GM19397 (cell line): ENCODE measurements at regions not wholly inside any gene's neighbourhood (a gene's known extent, or its start where the extent isn't known, plus 50 kb on each side); places are given as distances from the start of the nearest gene placed in this dataset.

ENCODE experiments used
- ATAC-seq: cut with Tn5 transposase; IDR thresholded peaks from one replicate; pipeline ENCODE4 v1.9.1; 2021; ENCODE audit warnings: mild to moderate bottlenecking, moderate library complexity; ENCODE audit not compliant: unreplicated experiment

- ATAC-seq = no peak
Measured at GRCh38 chr2:5841126-5841525, 148.9 kb downstream of the SOX11 start.

GRCh38 chr2:5842326-5842725, 150.1 kb downstream of the SOX11 start:
- no peak for ATAC-seq

- no peak for ATAC-seq
Measured at GRCh38 chr2:5845798-5846330, 153.7 kb downstream of the SOX11 start.

GRCh38 chr2:5846881-5847280, 154.7 kb downstream of the SOX11 start:
- ATAC-seq = no peak

GRCh38 chr2:5849562-5849961, 157.4 kb downstream of the SOX11 start:
- ATAC-seq = no peak

- no peak for ATAC-seq
Measured at GRCh38 chr2:5851410-5851809, 159.2 kb downstream of the SOX11 start.

- ATAC-seq = no peak
Measured at GRCh38 chr2:5854797-5855196, 162.6 kb downstream of the SOX11 start.

- no peak for ATAC-seq
Measured at GRCh38 chr2:5867056-5867455, 174.9 kb downstream of the SOX11 start.

DNA sequence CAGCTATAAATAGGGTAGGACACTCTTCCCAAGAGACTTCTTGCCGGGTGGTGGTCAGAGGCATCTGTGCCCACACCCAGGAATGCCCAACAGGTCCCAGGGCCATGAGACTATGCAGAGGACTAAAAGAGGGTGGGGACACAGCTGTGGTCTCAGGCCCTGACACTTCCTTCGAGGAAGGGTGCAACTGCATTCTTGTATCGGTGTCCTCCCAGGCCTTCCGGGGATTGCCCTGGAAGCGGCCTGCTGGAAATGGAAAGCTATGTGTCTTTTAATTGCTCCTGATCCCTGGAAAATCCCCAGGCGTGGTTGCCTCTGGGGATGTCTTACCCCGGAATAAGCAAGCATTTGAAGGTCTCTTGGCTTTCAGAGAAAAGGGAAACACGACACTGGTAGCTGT, 176.7 kb downstream of the SOX11 start:
- ATAC-seq = no peak

- ATAC-seq = no peak
Measured at GRCh38 chr2:5869936-5870335, 177.8 kb downstream of the SOX11 start.

DNA sequence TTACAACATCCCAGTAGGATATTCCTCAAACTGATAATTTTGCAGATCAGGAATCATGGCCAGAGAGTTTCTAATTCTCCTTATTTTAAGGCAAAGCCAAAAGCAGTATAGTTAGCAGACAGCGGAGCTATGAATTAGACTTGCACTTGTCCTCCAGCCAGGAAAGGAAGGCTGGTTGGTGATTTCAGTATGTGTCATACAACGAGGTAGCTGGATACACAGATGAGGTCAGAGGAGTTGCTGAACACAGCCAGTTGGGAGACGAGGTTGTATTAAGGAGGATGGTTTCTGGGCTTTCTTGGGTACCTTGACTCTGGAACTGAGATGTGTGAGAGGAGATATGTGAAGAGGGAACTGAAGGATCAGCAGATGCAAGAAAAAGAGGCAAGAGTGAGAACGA, 185.2 kb downstream of the SOX11 start:
- ATAC-seq = no peak

GRCh38 chr2:5885451-5886173, 193.4 kb downstream of the SOX11 start:
- ATAC-seq = no peak

DNA sequence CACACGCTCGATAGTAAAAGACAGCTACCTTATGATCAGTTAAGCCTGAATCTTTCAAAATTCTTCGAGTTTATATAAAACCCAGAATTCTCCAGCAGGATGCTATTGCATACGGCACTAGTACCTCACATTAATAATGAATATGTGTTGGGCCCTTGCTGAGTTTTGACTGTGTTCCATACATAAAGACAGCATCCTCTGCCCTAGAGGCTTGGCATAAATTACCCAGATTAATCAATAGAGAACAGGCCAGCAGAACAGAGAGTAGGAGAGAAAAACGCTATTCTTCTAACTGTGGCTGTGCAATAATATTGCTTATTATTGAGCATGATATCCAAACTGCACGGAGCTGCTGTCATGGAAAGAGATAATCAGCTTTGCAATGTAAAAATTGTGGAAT, 194.3 kb downstream of the SOX11 start:
- no peak for ATAC-seq

DNA sequence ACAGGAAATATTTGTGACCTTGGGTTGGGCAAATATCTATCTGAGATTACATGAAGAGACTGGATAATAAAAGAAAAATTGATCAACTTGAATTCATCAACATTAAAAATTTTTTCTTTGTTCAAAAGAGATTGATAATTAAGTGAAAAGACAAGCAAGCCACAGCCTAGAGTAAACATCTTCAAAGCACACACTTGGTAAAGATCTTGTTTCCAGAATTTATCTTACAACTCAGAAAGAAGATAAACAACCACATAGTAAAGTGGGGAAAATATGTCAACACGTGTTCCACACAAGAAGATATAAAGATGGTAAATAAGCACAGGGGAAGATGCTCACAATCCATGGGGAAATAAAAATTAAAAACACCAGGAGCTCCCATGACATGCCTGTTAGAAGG, 195.9 kb downstream of the SOX11 start:
- no peak for ATAC-seq

DNA sequence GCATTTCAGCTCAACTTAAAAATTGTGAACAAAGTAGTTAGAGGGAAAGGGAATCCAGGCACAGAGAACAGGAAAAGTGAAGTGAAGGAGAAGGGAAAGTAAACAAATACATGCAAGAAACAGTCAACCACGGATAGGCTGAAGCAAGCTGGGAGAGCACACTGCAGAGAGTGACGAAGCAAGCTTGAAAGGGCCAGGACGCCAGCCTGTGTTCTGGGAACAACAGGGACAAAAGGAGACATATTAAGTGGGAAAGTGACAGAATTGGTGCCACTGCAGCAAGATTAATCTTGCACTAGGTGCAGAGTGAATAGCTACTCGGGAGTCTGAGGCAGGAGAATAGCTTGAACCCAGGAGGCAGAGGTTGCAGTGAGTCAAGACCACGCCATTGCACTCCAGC, 197.3 kb downstream of the SOX11 start:
- ATAC-seq = no peak

- no peak for ATAC-seq
Measured at GRCh38 chr2:5894355-5894754, 202.2 kb downstream of the SOX11 start.

GRCh38 chr2:5895284-5895683, 203.1 kb downstream of the SOX11 start:
- no peak for ATAC-seq

DNA sequence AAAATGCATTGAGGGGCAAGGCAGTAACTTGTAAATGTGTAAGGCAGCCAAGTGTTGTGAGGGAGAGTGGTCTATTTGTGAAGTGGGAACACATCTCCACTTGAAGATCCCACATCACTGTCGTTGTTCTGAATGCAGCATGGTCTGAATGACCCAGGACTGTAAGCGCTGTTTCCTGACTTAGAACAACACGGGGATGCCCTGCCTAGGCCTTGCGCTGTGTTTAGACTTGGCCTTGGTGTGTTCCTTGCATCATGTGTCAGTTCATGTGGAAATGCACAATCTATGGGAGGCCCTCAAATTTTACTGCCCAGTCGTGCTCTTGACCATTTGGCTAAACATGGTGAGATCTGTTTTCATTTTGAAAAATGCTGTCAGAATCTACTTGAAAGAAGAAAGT, 205.1 kb downstream of the SOX11 start:
- ATAC-seq = no peak

GRCh38 chr2:5898667-5899066, 206.5 kb downstream of the SOX11 start:
- no peak for ATAC-seq

DNA sequence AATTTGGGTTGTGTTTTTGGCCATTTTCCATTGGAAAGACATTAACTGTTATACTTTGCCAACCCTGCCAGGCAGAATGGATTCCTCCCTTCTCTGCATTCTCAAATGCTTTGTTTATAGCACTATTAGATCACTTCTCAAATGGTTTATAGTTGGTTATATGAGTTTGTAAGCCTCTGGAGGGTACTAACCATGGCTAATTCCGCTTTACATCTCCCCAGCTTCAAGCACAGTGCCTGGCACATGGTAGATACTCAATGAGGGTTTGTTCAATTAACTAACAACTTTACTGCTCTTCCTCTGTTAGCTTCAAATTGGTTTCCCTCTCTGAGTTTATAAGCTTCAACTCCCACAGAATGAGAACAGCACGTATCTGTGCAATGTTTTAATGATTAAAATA, 213.5 kb downstream of the SOX11 start:
- ATAC-seq = no peak

DNA sequence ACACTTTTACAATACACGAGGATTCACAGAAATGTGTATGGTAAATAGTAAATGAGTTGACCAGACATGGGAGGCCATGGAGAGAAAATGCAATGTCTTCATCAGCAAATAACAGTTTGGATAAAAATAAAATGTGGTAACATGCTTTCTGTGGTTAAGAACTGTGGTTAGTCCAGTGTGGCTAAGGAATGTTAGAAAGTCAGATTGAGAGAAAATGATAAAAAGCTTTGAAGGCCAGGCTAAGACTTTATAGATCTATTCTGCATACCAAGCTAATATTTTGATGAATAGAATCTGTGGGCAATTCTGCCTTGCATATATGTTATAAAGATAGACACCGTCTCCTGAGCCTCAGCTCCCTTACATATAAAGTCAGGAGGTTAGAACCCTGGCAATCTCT, 215.9 kb downstream of the SOX11 start:
- ATAC-seq = no peak

- no peak for ATAC-seq
Measured at GRCh38 chr2:5911718-5912117, 219.5 kb downstream of the SOX11 start.
